ENCODE measurements at regions not wholly inside any gene's neighbourhood (a gene's known extent, or its start where the extent isn't known, plus 50 kb on each side); places are given as distances from the start of the nearest gene placed in this dataset.

GRCh38 chr5:167050568-167051401, 1240.7 kb upstream of the WWC1 start:
- TF ChIP-seq CTCF (IDR thresholded peaks at IDR 0.05; ENCODE audit: low read depth, low read length, missing input control) (no peak), SP1 (IDR thresholded peaks at IDR 0.05) (no peak)
- TF ChIP-seq, protein P1, sequence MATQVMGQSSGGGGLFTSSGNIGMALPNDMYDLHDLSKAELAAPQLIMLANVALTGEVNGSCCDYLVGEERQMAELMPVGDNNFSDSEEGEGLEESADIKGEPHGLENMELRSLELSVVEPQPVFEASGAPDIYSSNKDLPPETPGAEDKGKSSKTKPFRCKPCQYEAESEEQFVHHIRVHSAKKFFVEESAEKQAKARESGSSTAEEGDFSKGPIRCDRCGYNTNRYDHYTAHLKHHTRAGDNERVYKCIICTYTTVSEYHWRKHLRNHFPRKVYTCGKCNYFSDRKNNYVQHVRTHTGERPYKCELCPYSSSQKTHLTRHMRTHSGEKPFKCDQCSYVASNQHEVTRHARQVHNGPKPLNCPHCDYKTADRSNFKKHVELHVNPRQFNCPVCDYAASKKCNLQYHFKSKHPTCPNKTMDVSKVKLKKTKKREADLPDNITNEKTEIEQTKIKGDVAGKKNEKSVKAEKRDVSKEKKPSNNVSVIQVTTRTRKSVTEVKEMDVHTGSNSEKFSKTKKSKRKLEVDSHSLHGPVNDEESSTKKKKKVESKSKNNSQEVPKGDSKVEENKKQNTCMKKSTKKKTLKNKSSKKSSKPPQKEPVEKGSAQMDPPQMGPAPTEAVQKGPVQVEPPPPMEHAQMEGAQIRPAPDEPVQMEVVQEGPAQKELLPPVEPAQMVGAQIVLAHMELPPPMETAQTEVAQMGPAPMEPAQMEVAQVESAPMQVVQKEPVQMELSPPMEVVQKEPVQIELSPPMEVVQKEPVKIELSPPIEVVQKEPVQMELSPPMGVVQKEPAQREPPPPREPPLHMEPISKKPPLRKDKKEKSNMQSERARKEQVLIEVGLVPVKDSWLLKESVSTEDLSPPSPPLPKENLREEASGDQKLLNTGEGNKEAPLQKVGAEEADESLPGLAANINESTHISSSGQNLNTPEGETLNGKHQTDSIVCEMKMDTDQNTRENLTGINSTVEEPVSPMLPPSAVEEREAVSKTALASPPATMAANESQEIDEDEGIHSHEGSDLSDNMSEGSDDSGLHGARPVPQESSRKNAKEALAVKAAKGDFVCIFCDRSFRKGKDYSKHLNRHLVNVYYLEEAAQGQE (IDR thresholded peaks at IDR 0.05) = no peak

Measured in liver (tissue), 3 donors.